Panc1 (cell line): ENCODE measurements at regions not wholly inside any gene's neighbourhood (a gene's known extent, or its start where the extent isn't known, plus 50 kb on each side); places are given as distances from the start of the nearest gene placed in this dataset.
A peak's percentile ranks its signal among the peaks of the same experiment; 100 is the strongest.

Experiments
- ATAC-seq: fragments of 200-7000 bp; cut with Tn5 transposase; 2 replicates; pipeline ENCODE4 v1.9.1; 2020; ENCODE audit warnings: mild to moderate bottlenecking, moderate library complexity
- BruUV-seq: library from RNA; stranded (reverse); fragments of 400-500 nt; replicated peaks from 2 replicates; lab custom pipeline; 2021; lab: Mats Ljungman, UMichigan
- CTCF ChIA-PET: fragments of 300-600 bp; sonication (Branson Sonifier 250); formaldehyde crosslinking; loops from one replicate; lab custom pipeline; 2022; ENCODE audit warnings: antibody characterized with exemption; lab: Charles Lee
- POLR2A ChIA-PET: fragments of 300-600 bp; sonication (Branson Sonifier 250); formaldehyde crosslinking; loops from one replicate; lab custom pipeline; 2022; ENCODE audit warnings: antibody characterized with exemption; lab: Charles Lee
- DNase-seq: peaks from one replicate; pipeline ENCODE4 v3.0.0-alpha.2; 2010; ENCODE audit warnings: low read depth, low spot score
- H3K27ac ChIP-seq: 2 replicates; pipeline ENCODE4 v1.5.1; 2011; ENCODE audit warnings: mild to moderate bottlenecking, low read length, inconsistent platforms
- H3K27me3 ChIP-seq: fragments of 200-500 bp; sonication (Bioruptor generic); 2 replicates; pipeline ENCODE4 v1.6.0; 2014; ENCODE audit warnings: low read length, inconsistent platforms; ENCODE audit not compliant: control insufficient read depth, insufficient read depth
- H3K36me3 ChIP-seq: fragments of 200-500 bp; sonication (Bioruptor generic); 2 replicates; pipeline ENCODE4 v1.5.1; 2014; ENCODE audit warnings: inconsistent platforms, mild to moderate bottlenecking, low read length, moderate library complexity; ENCODE audit not compliant: control insufficient read depth, insufficient read depth
- H3K4me1 ChIP-seq: 2 replicates; pipeline ENCODE4 v1.5.1; 2011; ENCODE audit warnings: inconsistent platforms, mild to moderate bottlenecking, low read length, moderate library complexity; ENCODE audit not compliant: control insufficient read depth, insufficient read depth
- H3K4me3 ChIP-seq, 2 experiments: 2 replicates each; pipeline ENCODE4 v1.5.1; 2011 to 2012; ENCODE audit warnings: low read depth in 2 of 2, low read length in 2 of 2, mild to moderate bottlenecking in 2 of 2, inconsistent platforms in 1 of 2, moderate library complexity in 1 of 2
- H3K9me3 ChIP-seq: fragments of 200-500 bp; sonication (Bioruptor generic); 2 replicates; pipeline ENCODE4 v1.5.1; 2014; ENCODE audit warnings: low read depth, mild to moderate bottlenecking, inconsistent platforms, low read length, moderate library complexity; ENCODE audit not compliant: control insufficient read depth, insufficient read depth
- CTCF ChIP-seq: fragments of 450-650 bp; IDR thresholded peaks from 2 replicates; pipeline ENCODE4 v1.5.1; 2017; ENCODE audit warnings: mild to moderate bottlenecking
- POLR2AphosphoS5 ChIP-seq: IDR thresholded peaks from 2 replicates; pipeline ENCODE4 v1.6.1; 2012; ENCODE audit warnings: mild to moderate bottlenecking, low read depth, low read length, moderate library complexity
- REST ChIP-seq, 2 experiments: IDR thresholded peaks; 2 replicates each; pipeline ENCODE4 v1.6.1; 2011 to 2012; ENCODE audit warnings: low read depth in 2 of 2, control low read depth in 1 of 2, low read length in 1 of 2, mild to moderate bottlenecking in 1 of 2, moderate library complexity in 1 of 2; ENCODE audit not compliant: insufficient read depth in 1 of 2
- SIN3A ChIP-seq: IDR thresholded peaks from 2 replicates; pipeline ENCODE4 v1.6.1; 2012; ENCODE audit warnings: low read depth, mild to moderate bottlenecking, low read length, moderate library complexity, borderline replicate concordance; ENCODE audit not compliant: insufficient read depth
- TCF7L2 ChIP-seq: IDR thresholded peaks from 2 replicates; pipeline ENCODE4 v1.6.1; 2011; ENCODE audit warnings: mild to moderate bottlenecking, low read depth, low read length, inconsistent platforms
- in situ Hi-C: cut with HindIII; loops from 2 replicates; pipeline ENCODE4 v1.10.0; 2016; ENCODE audit warnings: low sequenced_read_pairs, low pct_unique_long_range_greater_than_20kb
- intact Hi-C: fragments of 100-400 bp; cut with micrococcal nuclease; formaldehyde crosslinking; loops from one replicate; pipeline ENCODE4 v1.10.0; 2022; ENCODE audit not compliant: unreplicated experiment

DNA sequence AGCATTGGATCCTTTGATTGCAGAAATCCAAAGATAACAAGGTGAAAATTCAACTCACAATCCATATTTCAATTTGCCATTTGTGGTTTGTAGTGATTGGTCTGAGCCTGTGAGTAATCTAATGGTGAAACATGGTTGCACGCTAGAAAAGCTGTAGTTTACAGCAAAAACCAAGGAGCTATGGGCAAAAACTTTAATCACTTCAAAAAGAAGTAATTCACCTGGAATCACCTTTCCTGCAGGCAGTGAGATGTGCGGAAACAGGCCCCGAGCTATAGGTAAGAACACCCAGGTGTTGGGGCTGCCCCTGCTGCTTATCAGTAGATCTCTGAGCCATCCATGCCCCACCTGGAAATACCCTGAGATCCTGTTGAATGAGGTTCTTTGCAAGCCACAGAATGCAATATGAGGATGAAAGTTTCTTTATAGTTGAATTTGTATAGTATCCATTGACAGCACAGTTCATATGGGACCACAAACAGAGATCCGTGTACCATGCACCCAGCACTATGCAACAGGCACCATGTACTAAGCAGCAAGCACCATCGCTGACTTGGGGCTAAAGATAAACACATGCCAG, 208.2 kb downstream of the SPP2 start:
- peak; percentile 70 for ATAC-seq

DNA sequence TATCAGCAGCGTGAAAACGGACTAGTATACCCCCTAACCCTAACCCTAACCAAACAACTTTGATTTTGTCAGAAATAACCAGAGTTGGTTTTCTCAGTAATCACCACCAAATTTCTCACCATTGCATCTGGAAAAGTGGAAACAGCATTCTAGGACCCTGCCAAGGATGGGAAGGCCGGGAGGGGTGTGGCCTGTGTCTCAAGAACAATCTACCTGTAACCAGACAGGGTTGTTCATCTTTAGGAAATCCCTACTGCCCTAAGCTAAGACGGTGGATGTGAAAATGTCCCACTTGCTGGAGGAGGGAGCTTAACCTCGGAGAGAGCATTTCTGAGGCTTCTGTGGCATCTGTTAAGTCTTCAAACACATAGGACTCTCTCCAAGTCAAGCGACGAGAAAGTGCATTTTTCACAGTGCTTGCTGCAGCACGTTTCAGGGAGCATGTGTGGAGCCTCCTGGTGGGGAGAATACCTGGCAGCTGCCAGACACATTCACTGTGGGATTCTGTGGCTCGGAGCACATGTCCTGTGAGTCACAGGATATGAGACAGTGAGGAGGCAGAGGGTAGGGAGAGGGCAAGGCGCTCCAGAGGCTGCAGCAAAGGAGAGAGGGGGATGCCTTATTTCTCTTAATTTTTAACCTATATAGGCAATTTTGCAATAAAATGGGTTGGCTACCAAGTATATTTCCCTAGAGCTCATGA, 207.5 kb downstream of the SPP2 start:
- H3K4me3 ChIP-seq = no peak overlapping the region
- ChIA-PET POLR2A (interaction anchor here (0.5 kb wide), 2 partner anchors 397 to 805 kb away, joined by 3 to 8 read pairs; no protein-coding TSS in a partner anchor), CTCF (interaction anchor here (0.5 kb wide), 1 partner anchor 1510 kb away, joined by 4 read pairs; no protein-coding TSS in a partner anchor)
- ATAC-seq = peak; percentile 98
- peak; percentile 94 for DNase-seq
- in situ Hi-C loops = no loop called here
- H3K36me3 ChIP-seq = no peaks in the 10 kb centered on the region
- intact Hi-C loops = loop anchor here (5.0 kb wide), 3 partner anchors 121 to 281 kb away; no protein-coding TSS in a partner anchor
- H3K9me3 ChIP-seq = peaks cover 23% of the 10 kb centered on the region; the same call in 1 of the 2 replicates
- no TSS peak for BruUV-seq
- peaks cover 45% of the 10 kb centered on the region for H3K4me1 ChIP-seq
- TF ChIP-seq CTCF = peak; percentile 82
- TF ChIP-seq REST (IDR thresholded peaks at IDR 0.05; ENCODE audit: insufficient read depth in 1 of 2, low read depth in 2 of 2, low read length in 1 of 2) = no peak
- peak; percentile 37; the same call in 1 of the 2 replicates for TF ChIP-seq TCF7L2
- no peak for TF ChIP-seq SIN3A
- TF ChIP-seq POLR2AphosphoS5 = peak; percentile 78; the same call in 1 of the 2 replicates
- H3K27ac ChIP-seq = peak overlapping the region; percentile 99
- H3K27me3 ChIP-seq = no peaks in the 10 kb centered on the region

More for the DNA sequence above, 208.2 kb downstream of the SPP2 start:
- POLR2A ChIA-PET = interaction anchor here (0.5 kb wide), 2 partner anchors 398 to 805 kb away, joined by 3 to 8 read pairs; no protein-coding TSS in a partner anchor
- intact Hi-C loops = loop anchor here (5.0 kb wide), 3 partner anchors 121 to 281 kb away; no protein-coding TSS in a partner anchor
- no peak overlapping the region for H3K4me3 ChIP-seq
- in situ Hi-C loops = no loop called here
- TF ChIP-seq SIN3A (no peak), CTCF (no peak), TCF7L2 (0 out of 2 replicates have a peak, but pooled peaks have one; percentile 4)
- no peaks in the 10 kb centered on the region for H3K36me3 ChIP-seq
- H3K27me3 ChIP-seq = no peaks in the 10 kb centered on the region
- peak overlapping the region; percentile 99 for H3K27ac ChIP-seq
- no TSS peak for BruUV-seq
- peaks cover 45% of the 10 kb centered on the region for H3K4me1 ChIP-seq
- CTCF ChIA-PET = no interaction called here
- no peak for DNase-seq
- H3K9me3 ChIP-seq = peaks cover 26% of the 10 kb centered on the region; the same call in 1 of the 2 replicates
